PFSK-1 (cell line): ENCODE measurements at regions not wholly inside any gene's neighbourhood (a gene's known extent, or its start where the extent isn't known, plus 50 kb on each side); places are given as distances from the start of the nearest gene placed in this dataset.

Source experiments
- FOXP2 ChIP-seq: optimal IDR thresholded peaks from 2 replicates; pipeline ENCODE3; 2011; ENCODE audit warnings: borderline replicate concordance, control low read depth, inconsistent platforms; ENCODE audit not compliant: insufficient read depth; ENCODE audit errors: extremely low read length, extremely low read depth
- POLR2AphosphoS5 ChIP-seq: IDR thresholded peaks from 2 replicates; pipeline ENCODE4 v1.6.1; 2012; ENCODE audit warnings: low read depth, mild to moderate bottlenecking, control low read depth, low read length, moderate library complexity
- REST ChIP-seq, 2 experiments: IDR thresholded peaks; 2 replicates each; pipeline versions ENCODE4 v1.6.1 to v1.8.0; 2011 to 2012; ENCODE audit warnings: low read depth in 2 of 2, low read length in 2 of 2, control low read depth in 1 of 2, inconsistent platforms in 1 of 2, mild to moderate bottlenecking in 1 of 2, moderate library complexity in 1 of 2; ENCODE audit not compliant: insufficient read depth in 1 of 2
- SIN3A ChIP-seq: IDR thresholded peaks from 2 replicates; pipeline ENCODE4 v1.6.1; 2012; ENCODE audit warnings: mild to moderate bottlenecking, low read length, moderate library complexity, borderline replicate concordance; ENCODE audit not compliant: insufficient read depth
- TAF1 ChIP-seq: IDR thresholded peaks from 2 replicates; pipeline ENCODE4 v1.6.1; 2012; ENCODE audit warnings: low read length, control low read depth, borderline replicate concordance; ENCODE audit not compliant: insufficient read depth

GRCh38 chr2:128608921-128609880 lies 290.5 kb upstream of the HS6ST1 start:
- no peak for TF ChIP-seq REST (IDR thresholded peaks at IDR 0.05; ENCODE audit: insufficient read depth in 1 of 2, low read depth in 2 of 2, low read length in 2 of 2)
- TF ChIP-seq POLR2AphosphoS5, result no peak
- no peak for TF ChIP-seq TAF1
- no peak for TF ChIP-seq FOXP2
- no peak for TF ChIP-seq SIN3A
